ENCODE measurements at regions not wholly inside any gene's neighbourhood (a gene's known extent, or its start where the extent isn't known, plus 50 kb on each side); places are given as distances from the start of the nearest gene placed in this dataset.

DNA sequence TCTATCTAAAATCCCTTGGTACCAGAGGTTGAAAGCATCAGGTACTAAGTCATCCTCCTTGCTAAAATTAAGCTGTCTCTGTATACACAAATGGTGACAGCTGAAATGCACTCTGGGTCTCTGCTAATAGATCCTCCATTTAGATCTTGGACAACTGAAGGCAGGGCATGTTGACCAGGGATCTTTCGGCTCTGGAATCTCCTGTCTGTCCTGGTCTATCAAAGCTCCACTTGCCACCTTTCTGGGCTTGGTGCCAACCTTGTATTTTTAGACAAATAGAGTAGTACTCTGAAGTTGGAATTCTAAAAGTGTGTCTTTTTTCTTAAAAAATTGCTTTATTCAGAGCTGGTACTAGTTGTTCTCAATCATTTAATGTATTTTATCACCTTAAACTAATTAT is 135.2 kb upstream of the HMHB1 start:
- intact Hi-C loops (cut with DNase I), result no loop called here
- DNase-seq (ENCODE audit: missing footprints), result no peak
- peak; percentile 61 for ATAC-seq

DNA sequence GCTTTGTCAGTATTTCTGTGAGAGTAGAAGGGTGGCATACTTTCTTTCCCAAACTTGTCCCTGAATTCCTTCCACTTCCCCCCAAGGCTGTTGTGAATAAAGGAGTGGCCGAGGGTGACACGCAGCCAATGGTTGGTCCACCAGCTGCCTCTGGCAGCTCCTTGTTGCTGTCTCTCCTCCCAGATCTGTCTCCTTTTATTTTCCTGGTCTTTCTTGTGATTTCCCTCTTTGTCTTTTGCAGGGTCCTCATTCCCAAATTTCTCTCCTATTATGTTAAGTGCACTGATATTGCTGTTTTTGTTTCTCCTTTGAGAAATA is 137.5 kb upstream of the HMHB1 start:
- intact Hi-C loops (cut with DNase I), result no loop called here
- ATAC-seq, result no peak
- DNase-seq (ENCODE audit: missing footprints), result no peak

DNA sequence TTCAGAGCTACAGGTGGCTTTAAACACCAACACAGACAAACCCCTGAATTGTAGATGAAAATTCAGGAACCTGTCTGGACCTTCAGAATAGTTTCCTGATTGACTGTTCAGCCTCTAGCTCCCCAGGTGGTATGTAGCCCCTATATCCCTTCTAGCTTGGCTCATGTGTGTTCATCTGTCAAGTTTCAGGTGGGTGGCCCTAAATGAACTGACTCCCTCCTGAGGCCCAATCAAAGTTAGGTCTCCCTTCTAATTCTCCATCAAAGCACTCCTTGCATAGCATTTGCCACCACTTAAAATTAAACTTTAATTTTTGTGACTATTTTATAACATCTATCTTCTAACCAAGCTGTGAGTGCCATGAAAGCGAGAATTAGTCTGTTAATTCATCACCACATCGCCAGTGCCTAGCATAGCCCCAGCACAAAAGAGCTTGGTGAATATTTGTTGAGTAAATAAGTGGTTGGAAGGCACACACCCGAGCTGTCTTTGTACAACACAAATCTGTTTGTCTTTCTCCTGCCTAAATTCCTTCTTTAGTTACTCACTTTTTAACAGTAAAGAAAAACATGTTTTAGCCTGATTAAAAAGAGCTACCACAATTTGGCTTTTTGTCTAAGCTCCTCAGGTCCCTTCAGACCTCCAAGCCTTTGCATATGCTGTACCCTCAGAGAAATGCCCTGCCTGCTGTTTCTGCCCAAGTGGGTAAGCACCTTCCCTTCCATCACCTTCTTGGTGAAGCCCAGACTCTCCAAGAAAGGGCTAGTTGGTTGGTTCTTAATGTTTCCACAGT is 138.1 kb upstream of the HMHB1 start:
- no peak for DNase-seq (ENCODE audit: missing footprints)
- intact Hi-C loops (cut with DNase I), result no loop called here
- no peak for ATAC-seq

DNA sequence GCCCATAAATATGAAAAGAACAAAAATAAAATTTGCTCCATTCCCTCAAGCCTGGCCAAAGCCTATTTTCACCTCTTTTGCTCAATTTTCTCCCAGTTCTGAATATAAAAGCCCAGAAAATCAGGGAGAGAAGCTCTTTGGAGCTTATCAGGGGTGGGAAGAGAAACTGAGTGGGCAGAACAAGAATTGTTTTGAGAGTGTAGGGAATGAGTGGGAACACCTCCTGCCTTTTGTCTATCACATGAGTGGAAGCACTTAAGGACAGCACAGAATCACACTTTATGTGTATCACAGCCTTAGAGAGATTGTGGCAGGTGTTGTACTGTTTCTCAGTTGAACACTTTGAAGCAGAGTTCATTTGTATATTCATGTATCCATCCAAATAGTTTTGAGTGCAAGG is 139.2 kb upstream of the HMHB1 start:
- DNase-seq (ENCODE audit: missing footprints) (no peak), ATAC-seq (no peak)
- intact Hi-C loops (cut with DNase I), result no loop called here

DNA sequence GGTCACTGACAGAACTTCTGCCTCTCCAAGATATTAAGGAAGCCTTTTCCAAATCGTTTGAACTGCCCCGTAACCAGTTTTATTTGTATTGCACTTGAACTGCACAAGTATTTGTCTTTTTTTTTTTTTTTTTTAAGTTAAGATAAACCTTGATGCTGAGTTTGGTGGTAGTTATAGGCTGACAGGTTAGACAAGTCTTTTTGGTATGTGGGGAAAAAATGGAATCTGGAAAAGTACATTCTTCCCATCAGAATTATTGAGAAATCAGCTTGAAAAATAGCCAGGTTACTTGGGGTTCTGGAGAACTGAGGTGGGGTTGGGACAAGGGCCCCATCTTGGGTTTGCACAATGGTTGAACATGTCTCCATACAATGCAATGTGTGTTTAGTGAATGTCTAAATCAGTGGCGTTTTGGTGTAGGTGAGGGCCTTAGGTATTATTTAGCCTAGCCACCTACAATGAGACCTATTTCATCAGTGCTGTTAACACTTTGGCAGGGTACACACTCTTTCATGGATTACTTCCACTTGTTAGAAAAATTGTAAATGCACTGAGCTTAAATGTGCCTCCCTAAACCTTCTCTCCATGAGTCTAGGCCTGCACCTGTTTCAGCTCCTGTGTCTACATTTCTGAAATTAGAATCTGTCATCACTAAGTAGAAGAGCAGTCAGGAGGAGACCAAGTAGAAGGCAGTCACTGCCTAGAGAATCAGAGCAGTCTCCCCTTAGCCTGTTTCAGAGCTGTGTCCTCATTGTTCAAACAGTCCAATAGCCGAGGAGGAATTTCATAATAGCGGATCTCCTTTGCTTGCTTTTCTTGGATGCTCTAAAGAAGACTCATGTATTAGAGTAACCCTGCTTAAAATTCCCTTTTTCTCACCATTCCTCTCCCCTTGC is 140.0 kb upstream of the HMHB1 start:
- no peak for DNase-seq (ENCODE audit: missing footprints)
- ATAC-seq, result no peak
- intact Hi-C loops (cut with DNase I), result no loop called here

DNA sequence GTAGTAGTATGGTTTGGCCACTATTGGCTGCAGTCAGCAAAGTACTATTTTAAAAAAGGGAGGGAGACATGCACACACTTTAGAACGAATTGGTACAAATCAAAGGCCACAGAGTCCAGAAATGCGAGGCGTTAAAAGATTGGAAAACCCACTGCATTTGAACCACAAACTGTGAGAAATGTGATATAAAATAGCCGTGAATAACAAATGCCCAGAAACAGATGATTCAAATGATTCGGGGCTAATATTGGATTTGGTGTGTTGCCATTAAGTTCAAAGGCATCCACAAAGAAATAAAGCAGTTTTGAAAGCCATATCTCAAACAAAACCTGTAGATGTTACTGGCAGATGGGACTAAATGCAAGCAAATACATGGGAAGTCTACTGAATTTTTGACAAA is 140.9 kb upstream of the HMHB1 start:
- intact Hi-C loops (cut with DNase I), result no loop called here
- ATAC-seq (no peak), DNase-seq (ENCODE audit: missing footprints) (no peak)

DNA sequence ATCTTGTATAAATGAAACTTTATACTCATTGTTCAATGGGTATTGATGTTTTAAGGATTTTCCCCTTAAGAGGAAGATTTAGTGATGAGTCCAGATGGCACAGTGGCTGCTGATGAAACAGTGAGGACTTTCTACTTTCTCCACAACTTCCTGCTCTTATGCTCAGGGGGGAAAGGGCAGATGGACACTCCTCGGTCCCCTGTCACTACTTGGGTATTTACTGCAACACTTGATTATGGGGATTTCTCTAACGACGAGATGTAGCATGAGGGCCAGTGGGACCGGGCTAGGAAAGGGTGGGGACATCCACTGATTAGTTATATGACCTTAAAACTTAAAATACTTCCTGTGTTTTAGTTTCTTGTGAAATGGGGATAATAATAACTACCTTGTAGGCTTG is 146.1 kb upstream of the HMHB1 start:
- intact Hi-C loops (cut with DNase I), result no loop called here
- no peak for DNase-seq (ENCODE audit: missing footprints)
- ATAC-seq, result no peak

DNA sequence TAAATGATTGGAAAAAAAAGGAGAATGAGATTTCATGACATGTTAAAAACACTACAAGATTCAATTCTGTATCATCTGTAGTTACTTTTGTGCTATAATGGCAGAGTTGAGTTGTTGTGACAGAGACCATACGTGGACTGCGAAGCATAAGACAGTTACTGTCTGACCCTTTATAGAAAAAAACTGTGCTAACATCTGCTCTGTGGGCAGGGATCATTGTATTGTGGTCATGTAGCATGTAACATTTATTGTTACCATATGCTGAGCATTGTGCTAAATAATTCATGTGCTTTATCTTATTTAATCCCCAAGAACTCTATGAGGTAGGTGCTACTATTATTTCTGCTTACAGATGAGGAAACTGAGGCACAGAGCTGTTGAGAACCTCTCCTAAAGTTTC is 147.3 kb upstream of the HMHB1 start:
- no peak for ATAC-seq
- no peak for DNase-seq (ENCODE audit: missing footprints)
- intact Hi-C loops (cut with DNase I), result no loop called here

DNA sequence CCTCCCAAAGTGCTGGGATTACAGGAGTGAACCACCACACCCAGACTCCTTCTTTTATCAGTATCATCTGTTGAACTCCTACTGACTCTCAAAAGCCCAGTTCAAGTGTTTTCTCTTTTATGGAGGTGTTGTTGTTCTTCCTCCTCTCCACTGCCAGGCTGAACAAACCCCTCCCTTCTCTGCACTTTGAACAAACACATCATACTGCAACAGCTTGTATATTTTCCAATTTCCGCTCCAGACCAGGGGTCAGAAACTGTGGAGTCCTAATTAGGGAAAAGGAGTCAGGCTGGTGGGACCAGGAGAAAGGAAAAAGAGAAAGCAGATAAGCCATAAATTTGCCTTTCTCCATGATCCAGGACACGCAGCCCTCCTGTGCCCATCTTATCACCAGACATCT is 148.1 kb upstream of the HMHB1 start:
- ATAC-seq (no peak), DNase-seq (ENCODE audit: missing footprints) (no peak)
- intact Hi-C loops (cut with DNase I), result no loop called here

DNA sequence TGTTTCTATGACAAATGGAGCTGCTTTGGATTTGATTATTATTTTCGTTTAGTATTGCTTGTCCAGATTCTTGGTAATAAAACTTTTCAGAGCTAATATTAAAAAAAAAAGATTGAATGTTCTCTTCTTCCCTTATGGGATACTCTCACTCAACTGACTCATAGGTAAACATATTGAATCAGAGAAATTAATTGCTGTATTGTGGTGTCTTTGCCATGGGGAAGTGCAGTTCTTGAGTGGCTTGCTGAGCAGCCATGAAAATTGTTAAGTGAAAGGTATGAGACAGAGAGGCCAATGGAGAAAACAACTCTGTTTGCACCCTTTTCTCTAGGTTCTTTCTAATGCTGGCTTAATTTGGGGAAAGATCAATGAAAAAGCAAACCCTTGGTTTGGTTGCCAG is 149.9 kb upstream of the HMHB1 start:
- intact Hi-C loops (cut with DNase I), result no loop called here
- ATAC-seq, result no peak
- DNase-seq (ENCODE audit: missing footprints), result no peak

DNA sequence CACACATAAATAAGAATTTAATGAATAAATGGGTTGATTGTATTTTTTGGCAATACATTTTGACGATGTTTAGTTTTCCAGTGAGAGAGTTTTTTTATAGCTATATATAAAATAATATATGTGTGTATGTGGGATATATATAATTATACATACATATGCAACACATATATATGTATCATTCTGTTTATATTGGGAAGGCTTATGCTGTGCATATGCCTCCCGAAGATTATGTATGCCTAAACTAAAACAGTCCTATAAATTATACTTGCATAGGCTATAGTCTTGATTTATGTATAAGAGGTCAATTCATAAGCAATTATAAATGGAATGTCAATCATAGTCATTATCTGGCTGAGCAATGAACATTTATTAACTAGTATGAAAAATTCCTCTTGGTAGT is 151.3 kb upstream of the HMHB1 start:
- no peak for DNase-seq (ENCODE audit: missing footprints)
- intact Hi-C loops (cut with DNase I), result no loop called here
- ATAC-seq, result no peak

DNA sequence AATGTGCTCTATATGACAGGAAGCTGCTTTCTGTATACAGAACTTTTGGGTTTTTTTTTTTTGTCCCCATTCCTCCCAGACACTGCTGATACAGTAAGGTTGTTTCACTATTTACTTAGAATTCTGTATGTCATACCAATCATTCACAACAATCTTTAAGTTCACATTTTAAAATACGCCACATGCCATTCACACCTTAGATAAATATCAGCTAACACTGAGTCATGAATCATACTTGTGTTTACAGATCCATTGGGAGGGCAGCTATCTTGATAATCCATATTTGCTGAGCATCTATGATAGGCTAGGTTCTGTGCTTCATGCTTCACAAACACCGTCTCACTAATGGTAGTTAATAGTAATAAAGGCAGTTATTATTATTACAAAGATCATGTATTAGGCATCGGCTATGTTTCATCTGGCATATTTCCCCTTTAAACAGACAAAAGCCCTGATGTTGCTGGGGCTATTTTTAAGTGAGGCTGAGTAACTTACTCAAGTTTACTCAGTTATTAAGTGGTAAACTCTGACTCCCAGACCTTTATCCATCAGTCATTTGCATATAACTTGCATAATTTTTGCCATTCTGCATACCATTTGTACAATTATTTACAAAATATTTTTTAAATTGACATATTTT is 152.2 kb upstream of the HMHB1 start:
- DNase-seq (ENCODE audit: missing footprints) (no peak), ATAC-seq (no peak)
- intact Hi-C loops (cut with DNase I), result no loop called here

DNA sequence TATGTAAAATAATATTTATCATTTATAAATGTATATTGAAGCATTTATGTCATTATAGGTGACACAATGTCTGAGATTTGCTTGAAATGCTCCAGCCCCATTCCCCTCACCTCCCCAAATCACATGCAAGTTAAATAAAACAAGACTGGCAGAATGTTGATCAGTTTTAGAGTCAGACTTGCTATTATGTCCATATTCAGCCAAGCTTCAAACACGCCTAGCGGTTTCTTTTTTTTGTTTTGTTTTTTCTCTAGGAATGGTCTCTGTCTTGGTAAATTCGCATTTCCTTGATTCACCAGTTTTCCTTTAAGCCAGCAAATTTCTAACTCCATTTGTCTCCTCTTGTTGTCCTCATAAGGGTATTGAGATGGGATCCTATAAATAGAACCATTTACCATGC is 153.0 kb upstream of the HMHB1 start:
- intact Hi-C loops (cut with DNase I), result no loop called here
- DNase-seq (ENCODE audit: missing footprints), result no peak
- ATAC-seq, result no peak

DNA sequence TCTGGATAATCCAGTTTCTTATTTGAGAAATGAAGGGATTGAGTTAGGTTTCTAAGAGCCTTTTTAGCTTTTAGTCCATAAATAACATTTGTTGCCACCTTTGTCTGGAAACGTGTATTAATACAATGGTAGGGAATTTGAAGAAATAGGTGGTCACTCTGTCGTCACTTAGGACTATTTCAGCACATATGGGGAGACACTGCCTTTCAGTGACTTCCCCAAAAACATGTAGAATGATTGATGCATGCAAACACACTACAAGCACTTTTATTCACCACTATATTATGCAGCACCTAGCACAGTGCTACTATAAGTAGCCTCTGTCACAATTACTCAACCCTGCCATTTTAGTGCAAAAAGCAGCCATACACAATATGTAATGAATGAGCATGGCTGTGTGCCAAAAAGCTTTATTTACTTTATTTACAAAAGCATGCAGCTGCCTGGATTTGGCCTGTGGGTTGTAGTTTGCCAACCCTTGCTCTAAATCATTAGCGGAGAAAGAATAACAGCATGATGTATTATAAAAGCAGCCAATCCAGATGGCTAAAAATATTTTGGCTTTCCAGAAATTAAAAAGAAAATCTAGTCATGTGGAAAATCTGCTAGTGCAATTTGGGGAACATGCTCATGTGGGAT is 154.2 kb upstream of the HMHB1 start:
- ATAC-seq, result no peak
- DNase-seq (ENCODE audit: missing footprints), result no peak

DNA sequence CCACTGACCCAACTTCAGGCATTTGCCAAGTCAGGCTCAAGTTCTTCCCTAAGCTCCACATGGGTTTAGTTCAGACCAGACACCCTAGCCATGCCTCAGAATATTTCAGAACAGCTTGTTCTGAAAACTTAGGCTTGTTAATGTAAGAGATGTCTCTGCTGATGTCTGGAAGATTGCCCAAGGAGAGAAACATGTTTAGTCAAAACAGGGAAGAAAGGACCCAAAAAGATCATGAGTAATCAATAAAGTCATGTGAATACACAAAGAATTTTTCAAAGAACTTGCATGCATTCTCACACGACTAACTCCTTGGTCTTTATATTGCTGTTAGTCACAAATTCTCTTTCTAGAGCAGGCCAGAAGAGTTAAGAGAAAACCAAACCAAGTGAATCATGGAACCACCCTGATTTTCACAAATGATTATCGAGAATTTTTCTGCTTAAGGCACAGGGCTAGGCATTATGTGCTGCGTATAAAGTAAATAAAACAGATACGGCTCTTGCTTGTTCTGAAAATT is 158.1 kb upstream of the HMHB1 start:
- intact Hi-C loops (cut with DNase I), result no loop called here
- no peak for DNase-seq (ENCODE audit: missing footprints)
- no peak for ATAC-seq

More for the DNA sequence above, 154.2 kb upstream of the HMHB1 start:
- intact Hi-C loops (cut with DNase I), result no loop called here

DNA sequence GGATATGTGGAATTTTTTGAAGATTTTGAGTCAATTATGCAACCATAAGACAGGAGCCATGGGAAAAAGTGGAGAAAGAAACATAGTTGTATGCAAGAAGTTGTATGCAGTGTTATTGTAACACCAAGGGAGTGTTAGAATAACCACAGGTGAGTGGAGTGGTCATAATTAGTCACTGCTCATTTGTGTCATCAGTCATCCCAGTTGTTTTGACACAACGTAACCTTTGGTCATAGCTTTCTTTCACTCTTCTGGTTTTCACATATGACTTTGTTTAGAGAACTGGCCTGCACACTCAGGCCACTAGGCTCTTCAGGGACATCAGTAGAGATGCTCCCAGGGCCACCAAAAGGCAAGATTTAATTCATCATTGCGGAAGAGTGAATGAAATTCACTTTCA is 158.7 kb upstream of the HMHB1 start:
- DNase-seq (ENCODE audit: missing footprints) (no peak), ATAC-seq (no peak)
- intact Hi-C loops (cut with DNase I), result no loop called here

DNA sequence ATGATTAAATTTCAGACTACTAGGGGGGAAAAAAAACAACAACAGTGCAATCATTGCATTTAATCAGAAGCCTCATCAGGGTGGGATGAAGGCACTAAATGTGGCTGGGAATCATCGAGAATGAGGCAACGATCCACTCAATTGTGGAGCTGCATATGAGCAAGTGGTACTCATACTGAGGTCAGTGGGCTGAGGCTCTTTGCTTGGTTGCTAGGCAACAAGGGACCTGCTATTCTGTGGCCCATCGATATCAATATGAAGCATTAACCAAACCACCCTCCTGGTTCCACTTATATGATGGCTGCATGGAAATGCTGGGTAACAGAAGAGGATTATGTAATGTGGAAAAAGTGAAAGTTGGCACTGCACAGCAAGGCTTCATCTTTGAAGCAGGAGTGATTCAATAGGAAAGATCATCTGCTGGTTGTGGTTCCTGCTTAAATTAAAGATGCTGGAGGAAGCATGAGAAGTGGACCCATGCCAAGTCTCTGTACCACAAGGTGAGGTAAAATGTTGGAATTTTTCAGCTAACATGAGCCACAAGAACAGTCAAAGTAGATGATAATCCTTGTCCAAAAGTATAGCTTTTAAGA is 159.8 kb upstream of the HMHB1 start:
- intact Hi-C loops (cut with DNase I), result no loop called here
- DNase-seq (ENCODE audit: missing footprints) (no peak), ATAC-seq (no peak)

DNA sequence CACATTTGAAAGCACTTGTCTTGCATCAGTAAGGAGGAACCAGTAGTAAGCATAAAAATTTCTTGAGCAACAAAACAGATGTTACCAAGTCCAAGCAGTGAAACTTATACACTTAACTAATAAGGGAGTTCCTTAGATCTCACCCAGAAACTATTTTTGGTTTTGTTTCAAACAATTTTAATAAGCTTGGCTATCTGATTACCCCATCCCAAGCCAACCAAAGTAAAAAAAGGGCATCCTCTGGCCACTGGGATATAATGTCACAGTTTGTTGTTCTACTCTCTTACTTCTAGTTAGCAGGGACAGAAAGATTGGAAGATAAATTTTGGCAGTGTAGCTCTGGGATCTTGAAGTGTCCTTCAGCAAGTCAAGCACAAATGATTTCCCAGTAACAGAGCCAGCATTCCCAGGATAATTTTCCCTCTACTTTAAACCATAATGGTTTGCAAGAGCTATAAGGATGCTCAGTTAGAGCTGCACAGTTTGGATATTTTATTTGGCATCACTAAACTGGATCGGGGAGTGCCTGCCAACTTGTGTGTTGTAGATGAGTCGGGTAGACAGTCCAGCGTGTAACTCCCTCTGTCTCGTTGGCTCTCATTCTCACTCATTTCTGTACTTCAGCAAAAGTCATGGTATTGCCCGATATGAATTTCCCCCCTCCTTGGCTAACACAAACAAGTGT is 161.9 kb upstream of the HMHB1 start:
- ATAC-seq (peak; percentile 53), DNase-seq (ENCODE audit: missing footprints) (no peak)
- intact Hi-C loops (cut with DNase I), result no loop called here
